ENCODE measurements at regions not wholly inside any gene's neighbourhood (a gene's known extent, or its start where the extent isn't known, plus 50 kb on each side); places are given as distances from the start of the nearest gene placed in this dataset.

DNA sequence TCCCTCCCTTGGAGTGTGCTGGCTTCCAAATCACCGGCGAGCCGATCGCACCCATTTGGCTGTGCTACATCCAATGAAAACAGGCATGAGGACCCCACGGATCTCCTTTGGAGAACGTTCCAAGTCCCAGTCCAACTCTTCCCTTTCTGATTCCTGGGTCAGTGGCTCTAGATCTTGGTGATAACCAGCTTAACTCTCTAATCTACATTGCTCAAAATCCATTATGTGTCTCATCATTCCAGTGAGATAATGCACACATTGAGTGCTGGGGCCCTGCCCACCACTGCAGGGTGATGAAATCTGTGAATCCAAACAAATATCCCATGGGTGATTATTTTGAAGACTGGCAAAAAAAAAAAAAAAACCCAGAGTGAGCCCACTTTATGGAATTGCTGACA, 232.7 kb upstream of the COPS8 start:
- 72 to 89% (median 83%) methylated on average over 6 of the region's 6 CpGs for WGBS, 3 donors
- FAIRE-seq (no peak), DNase-seq (no peak)
- Histone ChIP-seq H3K27ac (ENCODE audit: low read depth in 1 of 3, low read length in 2 of 3) (peak overlapping the region in 1 of 3 donors; percentile 33), H3K9me3 (ENCODE audit: control insufficient read depth in 2 of 2, insufficient read depth in 1 of 2, low read depth in 1 of 2, low read length in 1 of 2) (peaks cover 0 to 5% of the 10 kb centered on the region in 2 donors), H3K36me3 (ENCODE audit: control insufficient read depth in 3 of 3, insufficient read depth in 2 of 3, low read depth in 1 of 3, low read length in 3 of 3) (no peaks in the 10 kb centered on the region), H3K4me1 (ENCODE audit: control insufficient read depth in 3 of 3, insufficient read depth in 2 of 3, low read depth in 1 of 3, low read length in 2 of 3) (peaks cover 0 to 3% (median 0%) of the 10 kb centered on the region in 3 donors), H3K27me3 (ENCODE audit: control insufficient read depth in 3 of 3, insufficient read depth in 3 of 3, low read length in 3 of 3) (no peaks in the 10 kb centered on the region), H3K4me3 (ENCODE audit: low read depth in 1 of 3, low read length in 3 of 3) (no peak overlapping the region)

DNA sequence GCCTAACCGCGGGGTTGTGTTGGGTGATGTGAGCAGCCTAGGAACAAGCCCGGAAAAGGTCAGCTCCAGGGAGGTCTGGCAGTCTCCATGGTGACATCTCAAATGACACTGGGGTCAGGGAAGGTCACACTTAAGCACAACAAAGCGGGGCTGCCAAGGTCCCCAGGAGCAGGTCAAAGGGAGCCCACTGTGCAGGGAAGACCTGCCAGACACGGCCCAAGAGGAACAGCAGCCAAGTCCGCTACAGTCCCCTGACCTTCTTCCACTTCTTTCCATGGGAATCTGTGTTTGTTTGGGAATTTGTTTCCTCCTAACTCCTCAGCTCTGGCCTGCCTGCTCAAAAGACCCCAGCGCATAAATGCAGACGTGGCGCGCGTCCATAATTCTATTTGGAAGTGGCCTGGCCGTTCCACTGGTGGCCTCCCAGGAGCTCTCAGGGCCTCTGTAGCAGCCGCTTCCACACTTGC, 232.1 kb upstream of the COPS8 start:
- no peaks in the 10 kb centered on the region for H3K36me3 ChIP-seq (ENCODE audit: control insufficient read depth in 3 of 3, insufficient read depth in 2 of 3, low read depth in 1 of 3, low read length in 3 of 3)
- no peaks in the 10 kb centered on the region for H3K27me3 ChIP-seq (ENCODE audit: control insufficient read depth in 3 of 3, insufficient read depth in 3 of 3, low read length in 3 of 3)
- H3K4me3 ChIP-seq (ENCODE audit: low read depth in 1 of 3, low read length in 3 of 3) = no peak overlapping the region
- whole genome bisulfite sequencing, 3 donors = 79 to 91% (median 91%) methylated on average over 13 of the region's 13 CpGs
- H3K9me3 ChIP-seq (ENCODE audit: control insufficient read depth in 2 of 2, insufficient read depth in 1 of 2, low read depth in 1 of 2, low read length in 1 of 2) = peaks cover 0 to 7% of the 10 kb centered on the region in 2 donors
- H3K4me1 ChIP-seq (ENCODE audit: control insufficient read depth in 3 of 3, insufficient read depth in 2 of 3, low read depth in 1 of 3, low read length in 2 of 3) = peaks cover 0 to 3% (median 0%) of the 10 kb centered on the region in 3 donors
- FAIRE-seq (no peak), DNase-seq (no peak)
- no peak overlapping the region for H3K27ac ChIP-seq (ENCODE audit: low read depth in 1 of 3, low read length in 2 of 3)

- FAIRE-seq (no peak), DNase-seq (no peak)
Observed at GRCh38 chr2:236855176-236855865, 230.4 kb upstream of the COPS8 start.

DNA sequence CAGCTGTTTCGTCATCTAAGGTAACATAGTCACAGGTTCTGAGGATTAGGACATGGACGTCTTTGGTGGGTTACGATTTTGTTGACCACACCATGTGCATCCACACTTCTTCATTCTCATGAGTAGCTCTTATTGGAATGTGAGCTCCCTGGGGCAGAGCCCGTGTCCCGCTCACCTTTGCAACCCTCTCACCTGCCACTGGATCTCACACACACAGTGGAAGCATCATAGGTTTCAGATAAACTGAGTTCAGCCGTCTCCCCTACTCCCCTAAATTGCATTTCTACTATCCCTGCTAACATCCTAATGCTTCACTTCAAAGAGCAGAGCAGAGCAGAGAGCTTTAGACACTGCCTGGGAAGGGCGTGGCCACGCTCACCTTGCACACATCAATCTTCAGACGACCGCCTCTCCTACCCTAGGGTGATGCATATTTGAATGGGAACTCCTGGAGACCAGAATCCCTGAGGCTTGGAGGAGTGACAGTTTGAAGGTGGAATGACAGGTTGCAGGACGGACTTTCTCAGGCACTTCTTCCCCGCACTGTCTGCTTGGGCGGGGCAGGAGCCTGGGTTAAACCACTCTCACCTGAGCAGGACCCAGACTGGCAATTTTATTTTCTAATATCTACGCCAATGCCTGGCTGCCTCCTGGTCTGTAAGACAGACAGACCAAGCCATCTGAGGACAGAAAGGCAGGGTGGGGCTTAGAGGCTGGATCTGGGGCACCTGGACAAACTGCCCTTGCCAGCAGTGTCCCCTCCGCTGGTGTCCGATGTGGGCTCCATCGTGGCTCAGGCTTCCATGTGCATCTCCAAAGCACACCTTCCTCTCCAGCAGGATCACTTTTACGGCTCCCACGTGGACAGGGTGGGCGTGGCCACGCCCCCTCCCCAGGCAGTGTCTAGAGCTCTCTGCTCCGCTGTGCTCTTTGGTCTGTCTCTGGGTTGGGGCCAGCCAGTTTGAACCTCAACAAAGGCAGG, 229.5 kb upstream of the COPS8 start:
- 57 to 68% (median 65%) methylated on average over 22 of the region's 22 CpGs for WGBS, 3 donors
- no peaks in the 10 kb centered on the region for H3K27me3 ChIP-seq (ENCODE audit: control insufficient read depth in 3 of 3, insufficient read depth in 3 of 3, low read length in 3 of 3)
- H3K4me1 ChIP-seq (ENCODE audit: control insufficient read depth in 3 of 3, insufficient read depth in 2 of 3, low read depth in 1 of 3, low read length in 2 of 3) = peaks cover 0 to 3% (median 0%) of the 10 kb centered on the region in 3 donors
- H3K27ac ChIP-seq (ENCODE audit: low read depth in 1 of 3, low read length in 2 of 3) = no peak overlapping the region
- peaks cover 0 to 9% of the 10 kb centered on the region in 2 donors for H3K9me3 ChIP-seq (ENCODE audit: control insufficient read depth in 2 of 2, insufficient read depth in 1 of 2, low read depth in 1 of 2, low read length in 1 of 2)
- no peak overlapping the region for H3K4me3 ChIP-seq (ENCODE audit: low read depth in 1 of 3, low read length in 3 of 3)
- no peaks in the 10 kb centered on the region for H3K36me3 ChIP-seq (ENCODE audit: control insufficient read depth in 3 of 3, insufficient read depth in 2 of 3, low read depth in 1 of 3, low read length in 3 of 3)
- FAIRE-seq (no peak), DNase-seq (no peak)

More at GRCh38 chr2:236855176-236855865, 230.4 kb upstream of the COPS8 start:
- Histone ChIP-seq H3K36me3 (ENCODE audit: control insufficient read depth in 3 of 3, insufficient read depth in 2 of 3, low read depth in 1 of 3, low read length in 3 of 3) (no peaks in the 10 kb centered on the region), H3K9me3 (ENCODE audit: control insufficient read depth in 2 of 2, insufficient read depth in 1 of 2, low read depth in 1 of 2, low read length in 1 of 2) (peaks cover 0 to 9% of the 10 kb centered on the region in 2 donors), H3K27me3 (ENCODE audit: control insufficient read depth in 3 of 3, insufficient read depth in 3 of 3, low read length in 3 of 3) (no peaks in the 10 kb centered on the region), H3K4me1 (ENCODE audit: control insufficient read depth in 3 of 3, insufficient read depth in 2 of 3, low read depth in 1 of 3, low read length in 2 of 3) (peaks cover 0 to 3% (median 0%) of the 10 kb centered on the region in 3 donors), H3K4me3 (ENCODE audit: low read depth in 1 of 3, low read length in 3 of 3) (no peak overlapping the region), H3K27ac (ENCODE audit: low read depth in 1 of 3, low read length in 2 of 3) (no peak overlapping the region)
- WGBS, 3 donors = 83 to 91% (median 87%) methylated on average over 9 of the region's 9 CpGs

- no peak for DNase-seq
- Histone ChIP-seq H3K4me3 (ENCODE audit: low read depth in 1 of 3, low read length in 3 of 3) (no peak overlapping the region), H3K27ac (ENCODE audit: low read depth in 1 of 3, low read length in 2 of 3) (no peak overlapping the region), H3K4me1 (ENCODE audit: control insufficient read depth in 3 of 3, insufficient read depth in 2 of 3, low read depth in 1 of 3, low read length in 2 of 3) (peaks cover 0 to 3% (median 0%) of the 10 kb centered on the region in 3 donors), H3K36me3 (ENCODE audit: control insufficient read depth in 3 of 3, insufficient read depth in 2 of 3, low read depth in 1 of 3, low read length in 3 of 3) (no peaks in the 10 kb centered on the region), H3K9me3 (ENCODE audit: control insufficient read depth in 2 of 2, insufficient read depth in 1 of 2, low read depth in 1 of 2, low read length in 1 of 2) (peaks cover 0 to 9% of the 10 kb centered on the region in 2 donors), H3K27me3 (ENCODE audit: control insufficient read depth in 3 of 3, insufficient read depth in 3 of 3, low read length in 3 of 3) (no peaks in the 10 kb centered on the region)
- FAIRE-seq = no peak
- WGBS, 3 donors = 65 to 86% (median 71%) methylated on average over 3 of the region's 3 CpGs
Observed at GRCh38 chr2:236856848-236857235, 228.8 kb upstream of the COPS8 start.

- Histone ChIP-seq H3K4me3 (ENCODE audit: low read depth in 1 of 3, low read length in 3 of 3) (no peak overlapping the region), H3K4me1 (ENCODE audit: control insufficient read depth in 3 of 3, insufficient read depth in 2 of 3, low read depth in 1 of 3, low read length in 2 of 3) (peaks cover 0 to 3% (median 0%) of the 10 kb centered on the region in 3 donors), H3K27me3 (ENCODE audit: control insufficient read depth in 3 of 3, insufficient read depth in 3 of 3, low read length in 3 of 3) (no peaks in the 10 kb centered on the region), H3K36me3 (ENCODE audit: control insufficient read depth in 3 of 3, insufficient read depth in 2 of 3, low read depth in 1 of 3, low read length in 3 of 3) (no peaks in the 10 kb centered on the region), H3K27ac (ENCODE audit: low read depth in 1 of 3, low read length in 2 of 3) (no peak overlapping the region), H3K9me3 (ENCODE audit: control insufficient read depth in 2 of 2, insufficient read depth in 1 of 2, low read depth in 1 of 2, low read length in 1 of 2) (peaks cover 0 to 9% of the 10 kb centered on the region in 2 donors)
- FAIRE-seq = no peak
- no peak for DNase-seq
- WGBS, 3 donors = 72 to 89% (median 87%) methylated on average over 10 of the region's 10 CpGs
Observed at GRCh38 chr2:236857246-236857645, 228.4 kb upstream of the COPS8 start.

DNA sequence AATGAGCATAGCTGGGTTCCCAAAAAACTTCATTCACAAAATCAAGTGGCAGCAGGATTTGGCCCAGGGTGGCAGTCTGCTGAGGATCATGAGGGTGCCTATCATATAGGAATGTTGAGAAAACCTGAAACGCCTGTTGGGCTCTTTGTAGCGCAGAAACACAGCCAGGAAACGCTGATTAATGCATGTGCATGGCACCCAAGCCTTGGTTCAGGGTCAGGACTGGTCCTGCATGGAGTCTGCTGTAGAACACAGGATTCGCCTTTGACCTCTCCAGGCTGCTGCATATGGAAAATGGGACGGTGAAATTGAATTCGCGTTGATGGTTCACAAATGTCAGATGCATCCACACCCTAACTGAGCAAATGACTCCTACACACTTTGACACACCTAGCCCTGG, 227.9 kb upstream of the COPS8 start:
- H3K4me1 ChIP-seq (ENCODE audit: control insufficient read depth in 3 of 3, insufficient read depth in 2 of 3, low read depth in 1 of 3, low read length in 2 of 3) = peaks cover 0 to under 1% (median 0%) of the 10 kb centered on the region in 3 donors
- H3K27ac ChIP-seq (ENCODE audit: low read depth in 1 of 3, low read length in 2 of 3) = no peak overlapping the region
- FAIRE-seq (no peak), DNase-seq (no peak)
- no peaks in the 10 kb centered on the region for H3K36me3 ChIP-seq (ENCODE audit: control insufficient read depth in 3 of 3, insufficient read depth in 2 of 3, low read depth in 1 of 3, low read length in 3 of 3)
- H3K9me3 ChIP-seq (ENCODE audit: control insufficient read depth in 2 of 2, insufficient read depth in 1 of 2, low read depth in 1 of 2, low read length in 1 of 2) = peaks cover 0 to 9% of the 10 kb centered on the region in 2 donors
- H3K27me3 ChIP-seq (ENCODE audit: control insufficient read depth in 3 of 3, insufficient read depth in 3 of 3, low read length in 3 of 3) = no peaks in the 10 kb centered on the region
- WGBS, 3 donors = 79 to 93% (median 92%) methylated on average over 7 of the region's 7 CpGs
- H3K4me3 ChIP-seq (ENCODE audit: low read depth in 1 of 3, low read length in 3 of 3) = no peak overlapping the region

DNA sequence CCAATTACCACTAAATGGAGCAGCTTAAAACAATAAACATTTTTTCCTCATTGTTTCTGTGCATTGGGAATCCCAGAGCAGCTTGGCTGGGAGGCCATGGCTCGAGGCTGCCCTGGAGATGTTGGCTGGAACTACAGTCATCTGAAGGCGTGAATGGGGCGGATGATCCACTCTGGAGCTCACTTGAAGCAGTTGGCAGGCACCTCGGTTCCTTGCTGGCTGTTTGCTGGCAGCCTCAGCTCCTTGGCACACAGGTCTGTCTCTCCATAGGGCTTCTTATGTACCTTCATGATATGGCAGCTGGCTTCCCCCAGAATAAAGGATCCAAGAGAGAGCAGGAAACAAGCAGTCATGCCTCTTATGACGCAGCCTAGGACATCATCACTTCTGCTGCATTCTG, 227.0 kb upstream of the COPS8 start:
- no peak overlapping the region for H3K27ac ChIP-seq (ENCODE audit: low read depth in 1 of 3, low read length in 2 of 3)
- no peaks in the 10 kb centered on the region for H3K4me1 ChIP-seq (ENCODE audit: control insufficient read depth in 3 of 3, insufficient read depth in 2 of 3, low read depth in 1 of 3, low read length in 2 of 3)
- DNase-seq (no peak), FAIRE-seq (no peak)
- 78 to 85% (median 79%) methylated on average over 5 of the region's 5 CpGs for WGBS, 3 donors
- H3K36me3 ChIP-seq (ENCODE audit: control insufficient read depth in 3 of 3, insufficient read depth in 2 of 3, low read depth in 1 of 3, low read length in 3 of 3) = no peaks in the 10 kb centered on the region
- H3K4me3 ChIP-seq (ENCODE audit: low read depth in 1 of 3, low read length in 3 of 3) = no peak overlapping the region
- H3K9me3 ChIP-seq (ENCODE audit: control insufficient read depth in 2 of 2, insufficient read depth in 1 of 2, low read depth in 1 of 2, low read length in 1 of 2) = peaks cover 0 to 10% of the 10 kb centered on the region in 2 donors
- no peaks in the 10 kb centered on the region for H3K27me3 ChIP-seq (ENCODE audit: control insufficient read depth in 3 of 3, insufficient read depth in 3 of 3, low read length in 3 of 3)

Data from small intestine (tissue), 7 donors.